ENCODE measurements at regions not wholly inside any gene's neighbourhood (a gene's known extent, or its start where the extent isn't known, plus 50 kb on each side); places are given as distances from the start of the nearest gene placed in this dataset.
"Not testable (repeated sequence)": the region's sequence is repeated elsewhere in the genome, so short reads cannot be mapped to it uniquely, and the experiment has no call there.

- DNase-seq (ENCODE audit: low read depth in 2 of 2), result no peak
Measured at GRCh38 chr7:53596230-53596629, 560.8 kb downstream of the POM121L12 start.

- no peak for DNase-seq (ENCODE audit: low read depth in 2 of 2)
Measured at GRCh38 chr7:53600296-53600695, 564.9 kb downstream of the POM121L12 start.

- no peak for DNase-seq (ENCODE audit: low read depth in 2 of 2)
Measured at GRCh38 chr7:53602817-53603418, 567.5 kb downstream of the POM121L12 start.

GRCh38 chr7:53603461-53603860, 568.0 kb downstream of the POM121L12 start:
- no peak for DNase-seq (ENCODE audit: low read depth in 2 of 2)

- DNase-seq (ENCODE audit: low read depth in 2 of 2), result no peak
Measured at GRCh38 chr7:53604201-53604600, 568.8 kb downstream of the POM121L12 start.

- DNase-seq (ENCODE audit: low read depth in 2 of 2), result no peak
Measured at GRCh38 chr7:53607961-53608360, 572.5 kb downstream of the POM121L12 start.

GRCh38 chr7:53609185-53609584, 573.8 kb downstream of the POM121L12 start:
- DNase-seq (ENCODE audit: low read depth in 2 of 2), result no peak

- no peak for DNase-seq (ENCODE audit: low read depth in 2 of 2)
Measured at GRCh38 chr7:53611043-53611442, 575.6 kb downstream of the POM121L12 start.

GRCh38 chr7:53624356-53624755, 588.9 kb downstream of the POM121L12 start:
- DNase-seq (ENCODE audit: low read depth in 2 of 2), result no peak

GRCh38 chr7:53628775-53629174, 593.3 kb downstream of the POM121L12 start:
- DNase-seq (ENCODE audit: low read depth in 2 of 2), result no peak

GRCh38 chr7:53635251-53635650, 599.8 kb downstream of the POM121L12 start:
- not testable (repeated sequence) for DNase-seq (ENCODE audit: low read depth in 2 of 2)

- no peak for DNase-seq (ENCODE audit: low read depth in 2 of 2)
Measured at GRCh38 chr7:53638517-53638916, 603.1 kb downstream of the POM121L12 start.

- no peak for DNase-seq (ENCODE audit: low read depth in 2 of 2)
Measured at GRCh38 chr7:53641091-53641490, 605.7 kb downstream of the POM121L12 start.

- no peak for DNase-seq (ENCODE audit: low read depth in 2 of 2)
Measured at GRCh38 chr7:53642361-53642760, 606.9 kb downstream of the POM121L12 start.

- no peak for DNase-seq (ENCODE audit: low read depth in 2 of 2)
Measured at GRCh38 chr7:53642866-53643265, 607.4 kb downstream of the POM121L12 start.

- DNase-seq (ENCODE audit: low read depth in 2 of 2), result no peak
Measured at GRCh38 chr7:53656881-53657280, 621.4 kb downstream of the POM121L12 start.

- no peak for DNase-seq (ENCODE audit: low read depth in 2 of 2)
Measured at GRCh38 chr7:53657586-53657985, 622.2 kb downstream of the POM121L12 start.

GRCh38 chr7:53658951-53659350, 623.5 kb downstream of the POM121L12 start:
- no peak for DNase-seq (ENCODE audit: low read depth in 2 of 2)

GRCh38 chr7:53661645-53662217, 626.3 kb downstream of the POM121L12 start:
- DNase-seq (ENCODE audit: low read depth in 2 of 2), result no peak

GRCh38 chr7:53672681-53673080, 637.2 kb downstream of the POM121L12 start:
- DNase-seq (ENCODE audit: low read depth in 2 of 2), result no peak

- DNase-seq (ENCODE audit: low read depth in 2 of 2), result no peak
Measured at GRCh38 chr7:53675835-53676234, 640.4 kb downstream of the POM121L12 start.

- no peak for DNase-seq (ENCODE audit: low read depth in 2 of 2)
Measured at GRCh38 chr7:53684693-53685092, 649.3 kb downstream of the POM121L12 start.

GRCh38 chr7:53690411-53690810, 655.0 kb downstream of the POM121L12 start:
- no peak for DNase-seq (ENCODE audit: low read depth in 2 of 2)

- DNase-seq (ENCODE audit: low read depth in 2 of 2), result no peak
Measured at GRCh38 chr7:53697913-53698312, 662.5 kb downstream of the POM121L12 start.
